H1 (cell line): ENCODE measurements at regions not wholly inside any gene's neighbourhood (a gene's known extent, or its start where the extent isn't known, plus 50 kb on each side); places are given as distances from the start of the nearest gene placed in this dataset.

ENCODE experiments used
- CTCF ChIA-PET: fragments of 300-600 bp; sonication (Branson Sonifier 250); formaldehyde crosslinking; loops from one replicate; lab custom pipeline; 2021; ENCODE audit not compliant: partially characterized antibody; lab: Charles Lee
- POLR2A ChIA-PET: fragments of 300-600 bp; sonication (Branson Sonifier 250); formaldehyde crosslinking; loops from one replicate; lab custom pipeline; 2021; ENCODE audit warnings: inconsistent platforms; ENCODE audit not compliant: partially characterized antibody; lab: Charles Lee
- DNase-seq, 2 experiments: peaks; one replicate each; pipeline versions ENCODE4 v3.0.0 to v3.0.0-alpha.2; 2010 to 2022; ENCODE audit warnings: low spot score in 2 of 2, low read depth in 1 of 2, mixed read lengths in 1 of 2
- FAIRE-seq: peaks from 2 replicates; lab custom pipeline; 2011; peaks lifted over from hg19 to GRCh38; lab: Jason Lieb, UNC
- H2AFZ ChIP-seq: 2 replicates; pipeline ENCODE4 v1.8.1; 2012; ENCODE audit warnings: low read length, inconsistent platforms
- H2AK5ac ChIP-seq: 2 replicates; pipeline ENCODE4 v1.6.1; 2013; ENCODE audit warnings: low read depth, low read length
- H2BK120ac ChIP-seq: replicated peaks from 2 replicates; pipeline ENCODE3; 2013; ENCODE audit warnings: low read depth, low read length, inconsistent platforms
- H2BK12ac ChIP-seq: 2 replicates; pipeline ENCODE4 v1.6.1; 2013; ENCODE audit warnings: low read depth, low read length
- H2BK15ac ChIP-seq: 2 replicates; pipeline ENCODE4 v1.6.1; 2013; ENCODE audit warnings: low read length
- H2BK20ac ChIP-seq: 2 replicates; pipeline ENCODE4 v1.6.1; 2013; ENCODE audit warnings: low read length
- H2BK5ac ChIP-seq: 2 replicates; pipeline ENCODE4 v1.6.1; 2013; ENCODE audit warnings: low read depth, low read length
- H3K14ac ChIP-seq: 2 replicates; pipeline ENCODE4 v1.6.1; 2013; ENCODE audit warnings: inconsistent platforms; ENCODE audit not compliant: insufficient read length
- H3K18ac ChIP-seq: 2 replicates; pipeline ENCODE4 v1.6.1; 2013; ENCODE audit warnings: low read length; ENCODE audit errors: extremely low read depth
- H3K23ac ChIP-seq: 2 replicates; pipeline ENCODE4 v1.6.1; 2013; ENCODE audit warnings: inconsistent platforms; ENCODE audit not compliant: insufficient read length
- H3K23me2 ChIP-seq: 2 replicates; pipeline ENCODE4 v1.6.1; 2013; ENCODE audit warnings: low read depth, low read length
- H3K27ac ChIP-seq: 2 replicates; pipeline ENCODE4 v1.6.1; 2011; ENCODE audit warnings: low read depth, low read length, inconsistent platforms
- H3K27me3 ChIP-seq, 4 experiments: replicated peaks in 1 of 4; 1 replicate in 1 of 4; 2 replicates in 3 of 4; pipeline versions ENCODE4 v1.6.1 to v1.8.1; 2011 to 2013; ENCODE audit warnings: low read length in 3 of 4, mild to moderate bottlenecking in 3 of 4, inconsistent platforms in 2 of 4, mixed read lengths in 2 of 4, moderate library complexity in 1 of 4; ENCODE audit not compliant: control insufficient read depth in 3 of 4, insufficient read depth in 3 of 4; ENCODE audit errors: extremely low read depth in 1 of 4
- H3K36me3 ChIP-seq, 4 experiments: 2 replicates each; pipeline versions ENCODE4 v1.6.1 to v1.8.1; 2011 to 2013; ENCODE audit warnings: mild to moderate bottlenecking in 4 of 4, low read length in 3 of 4, moderate library complexity in 2 of 4, control low read depth in 1 of 4, inconsistent platforms in 1 of 4; ENCODE audit not compliant: insufficient read depth in 4 of 4, control insufficient read depth in 2 of 4
- H3K4ac ChIP-seq: replicated peaks from 2 replicates; pipeline ENCODE3; 2013; ENCODE audit warnings: low read length, low read depth, mixed read lengths, inconsistent platforms; ENCODE audit not compliant: insufficient read length
- H3K4me1 ChIP-seq, 4 experiments: replicated peaks in 1 of 4; 1 replicate in 1 of 4; 2 replicates in 3 of 4; pipeline versions ENCODE4 v1.6.1 to v1.8.1; 2011 to 2013; ENCODE audit warnings: low read length in 3 of 4, inconsistent platforms in 2 of 4, mixed read lengths in 1 of 4; ENCODE audit not compliant: insufficient read depth in 4 of 4, control insufficient read depth in 3 of 4
- H3K4me2 ChIP-seq, 2 experiments: 2 replicates each; pipeline versions ENCODE4 v1.6.1 to v1.8.1; 2011 to 2013; ENCODE audit warnings: low read depth in 2 of 2, low read length in 2 of 2, control low read depth in 1 of 2, inconsistent platforms in 1 of 2, mild to moderate bottlenecking in 1 of 2; ENCODE audit not compliant: insufficient read depth in 1 of 2
- H3K4me3 ChIP-seq, 4 experiments: fragments of 200-600, 300-600 bp in 1 of 4; sonication (generic), shearing (Covaris generic), sonication (Bioruptor Twin) in 1 of 4; 2 replicates each; pipeline versions ENCODE4 v1.5.1 to v1.8.1; 2011 to 2016; ENCODE audit warnings: low read length in 4 of 4, low read depth in 3 of 4, control low read depth in 2 of 4, inconsistent platforms in 2 of 4, mild to moderate bottlenecking in 2 of 4, mixed read lengths in 1 of 4, moderate library complexity in 1 of 4; ENCODE audit not compliant: insufficient read depth in 2 of 4; ENCODE audit errors: extremely low read depth in 1 of 4
- H3K56ac ChIP-seq: replicated peaks from 2 replicates; pipeline ENCODE3; 2013; ENCODE audit warnings: low read depth, mild to moderate bottlenecking, mixed read lengths, low read length, inconsistent platforms; ENCODE audit not compliant: insufficient read length
- H3K79me1 ChIP-seq: 2 replicates; pipeline ENCODE4 v1.6.1; 2013; ENCODE audit warnings: low read depth, low read length, control low read depth
- H3K79me2 ChIP-seq, 2 experiments: 2 replicates each; pipeline versions ENCODE4 v1.6.1 to v1.8.1; 2012 to 2013; ENCODE audit warnings: low read length in 2 of 2, mild to moderate bottlenecking in 2 of 2, inconsistent platforms in 1 of 2; ENCODE audit not compliant: insufficient read depth in 2 of 2, control insufficient read depth in 1 of 2
- H3K9ac ChIP-seq, 4 experiments: replicated peaks in 1 of 4; 1 replicate in 1 of 4; 2 replicates in 3 of 4; pipeline versions ENCODE4 v1.6.1 to v1.8.1; 2011 to 2013; ENCODE audit warnings: low read depth in 3 of 4, low read length in 3 of 4, control low read depth in 2 of 4, mild to moderate bottlenecking in 2 of 4, moderate library complexity in 2 of 4, inconsistent platforms in 1 of 4; ENCODE audit errors: extremely low read depth in 1 of 4
- H3K9me3 ChIP-seq, 2 experiments: 2 replicates each; pipeline versions ENCODE4 v1.6.1 to v1.8.1; 2012 to 2013; ENCODE audit warnings: mild to moderate bottlenecking in 2 of 2, moderate library complexity in 2 of 2, control low read depth in 1 of 2, inconsistent platforms in 1 of 2, low read depth in 1 of 2, low read length in 1 of 2, mixed read lengths in 1 of 2; ENCODE audit not compliant: insufficient read depth in 2 of 2
- H4K20me1 ChIP-seq, 2 experiments: replicated peaks in 1 of 2; 2 replicates each; pipeline versions ENCODE3 to v1.8.1; 2011 to 2013; ENCODE audit warnings: inconsistent platforms in 2 of 2, low read length in 2 of 2, mild to moderate bottlenecking in 1 of 2; ENCODE audit not compliant: insufficient read depth in 2 of 2, control insufficient read depth in 1 of 2
- H4K5ac ChIP-seq: 2 replicates; pipeline ENCODE4 v1.6.1; 2013; ENCODE audit warnings: low read length, low read depth, mixed read lengths, inconsistent platforms; ENCODE audit not compliant: insufficient read length
- H4K8ac ChIP-seq: 2 replicates; pipeline ENCODE4 v1.8.0; 2013; ENCODE audit warnings: mild to moderate bottlenecking, moderate library complexity, low read length, inconsistent platforms; ENCODE audit not compliant: insufficient read depth; ENCODE audit errors: extremely low read depth
- H4K91ac ChIP-seq: replicated peaks from 2 replicates; pipeline ENCODE3; 2013; ENCODE audit warnings: low read length, mixed read lengths, inconsistent platforms; ENCODE audit not compliant: insufficient read length
- JUN ChIP-seq: IDR thresholded peaks from 2 replicates; pipeline ENCODE4 v1.6.1; 2011; ENCODE audit warnings: low read depth, mild to moderate bottlenecking, improper control_type of control experiment, low read length
- RBBP5 ChIP-seq: IDR thresholded peaks from 2 replicates; pipeline ENCODE4 v1.7.1; 2012; ENCODE audit warnings: low read depth, mild to moderate bottlenecking, inconsistent platforms, low read length, moderate library complexity, borderline replicate concordance
- SUZ12 ChIP-seq: fragments of 200-600 bp; sonication (generic); IDR thresholded peaks from 2 replicates; pipeline ENCODE4 v1.6.1; 2012; ENCODE audit warnings: mild to moderate bottlenecking, inconsistent platforms, low read length, moderate library complexity, mixed read lengths
- WGBS, 2 experiments: shearing (Covaris generic) in 1 of 2; methylation state at CpG; one replicate each; pipeline versions ENCODE4 v1.1.6 to v1.1.7; 2013 to 2015; ENCODE audit warnings: low lambda C conversion rate in 2 of 2, mixed read lengths in 2 of 2, inconsistent platforms in 1 of 2, low coverage in 1 of 2, missing lambda C conversion rate in 1 of 2; ENCODE audit not compliant: insufficient replicate concordance in 2 of 2, insufficient coverage in 1 of 2, insufficient read length in 1 of 2; ENCODE audit errors: extremely low coverage in 1 of 2, missing lambda C conversion rate in 1 of 2; 5-methylcytosine and 5-hydroxymethylcytosine counted together

DNA sequence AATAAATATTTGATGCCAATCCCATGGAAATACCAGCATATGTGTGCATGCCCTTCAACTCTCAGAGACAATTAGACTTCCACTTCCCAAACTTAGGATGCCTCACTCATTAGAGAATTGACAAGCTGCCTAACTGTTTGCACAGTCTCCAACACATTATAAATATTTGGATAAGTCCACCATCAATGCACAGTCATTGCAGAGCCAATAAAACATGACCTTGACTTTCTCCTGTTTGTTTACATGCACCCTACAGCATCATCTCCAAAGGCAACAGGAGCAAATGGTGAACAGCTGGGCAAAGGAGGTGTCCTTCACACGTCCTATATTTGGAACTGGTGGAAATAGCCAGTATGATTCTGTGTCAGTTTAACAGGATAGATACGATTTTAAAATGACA lies 804.4 kb upstream of the RBFOX1 start:
- Histone ChIP-seq H3K56ac (no peak overlapping the region), H3K23ac (no peak overlapping the region), H3K79me1 (no peaks in the 10 kb centered on the region), H3K36me3 (no peaks in the 10 kb centered on the region), H2AK5ac (no peak overlapping the region), H3K23me2 (no peaks in the 10 kb centered on the region), H4K5ac (no peak overlapping the region), H3K4ac (no peak overlapping the region), H2BK120ac (no peak overlapping the region), H3K27me3 (peaks cover 0 to under 1% (median 0%) of the 10 kb centered on the region in 4 experiments; a peak in 1 of 7 replicates), H2BK5ac (no peak overlapping the region), H3K18ac (no peak overlapping the region), H4K20me1 (no peaks in the 10 kb centered on the region), H3K4me3 (no peak overlapping the region), H3K27ac (no peak overlapping the region), H3K9ac (no peak overlapping the region), H2BK12ac (no peak overlapping the region), H2BK15ac (no peak overlapping the region), H3K14ac (no peak overlapping the region), H4K8ac (no peak overlapping the region), H2BK20ac (no peak overlapping the region), H3K9me3 (no peaks in the 10 kb centered on the region), H2AFZ (no peak overlapping the region), H3K79me2 (no peaks in the 10 kb centered on the region), H3K4me2 (no peak overlapping the region), H4K91ac (no peak overlapping the region), H3K4me1 (no peaks in the 10 kb centered on the region)
- no peak for TF ChIP-seq JUN
- TF ChIP-seq SUZ12: no peak
- no peak for TF ChIP-seq RBBP5
- 85% methylated on average over 2 of the region's 2 CpGs; no CpG with 5 or more reads in 1 of the 2 experiments for WGBS, 2 experiments
- ChIA-PET POLR2A (no interaction called here), CTCF (interaction anchor here (1.2 kb wide), 1 partner anchor 10 kb away, joined by 5 read pairs; no protein-coding TSS in a partner anchor)
- no peak for FAIRE-seq
- no peak for DNase-seq
